Activated CD4-positive, alpha-beta memory T cell treated with anti-CD3 and anti-CD28 coated beads for 36 hours (primary cell): ENCODE measurements at regions not wholly inside any gene's neighbourhood (a gene's known extent, or its start where the extent isn't known, plus 50 kb on each side); places are given as distances from the start of the nearest gene placed in this dataset.

Experiments used
- CTCF ChIA-PET: fragments of 350-600 bp; sonication (Branson Sonifier 250); formaldehyde crosslinking; loops from one replicate; lab custom pipeline; 2021; ENCODE audit warnings: antibody characterized with exemption, inconsistent platforms; lab: Charles Lee
- POLR2A ChIA-PET: fragments of 350-600 bp; sonication (Branson Sonifier 250); formaldehyde crosslinking; loops from one replicate; lab custom pipeline; 2021; ENCODE audit warnings: antibody characterized with exemption; lab: Charles Lee
- DNase-seq: peaks from one replicate; pipeline ENCODE4 v3.0.0-alpha.2; 2020
- H3K27ac Mint-ChIP-seq: one replicate; pipeline ENCODE4 v1.8.0; 2021; ENCODE audit warnings: mixed read lengths
- H3K27me3 Mint-ChIP-seq: one replicate; pipeline ENCODE4 v1.8.0; 2021; ENCODE audit warnings: mixed read lengths
- H3K36me3 Mint-ChIP-seq: one replicate; pipeline ENCODE4 v1.8.0; 2021; ENCODE audit warnings: mixed read lengths
- H3K4me1 Mint-ChIP-seq: one replicate; pipeline ENCODE4 v1.8.0; 2021; ENCODE audit warnings: low read depth, mixed read lengths
- H3K4me3 Mint-ChIP-seq: one replicate; pipeline ENCODE4 v1.8.0; 2021; ENCODE audit warnings: mild to moderate bottlenecking, mixed read lengths
- H3K9me3 Mint-ChIP-seq: one replicate; pipeline ENCODE4 v1.8.0; 2021; ENCODE audit warnings: mixed read lengths
- intact Hi-C: fragments of 100-400 bp; cut with micrococcal nuclease; formaldehyde crosslinking; loops from one replicate; pipeline ENCODE4 v1.15.1; 2023

- H3K36me3 Mint-ChIP-seq: no peaks in the 10 kb centered on the region
- ChIA-PET CTCF (interaction anchor here (1.3 kb wide), 1 partner anchor 124 kb away, joined by 4 read pairs; no protein-coding TSS in a partner anchor), POLR2A (no interaction called here)
- H3K9me3 Mint-ChIP-seq: no peaks in the 10 kb centered on the region
- no peaks in the 10 kb centered on the region for H3K27me3 Mint-ChIP-seq
- no peak overlapping the region for H3K27ac Mint-ChIP-seq
- H3K4me1 Mint-ChIP-seq: no peaks in the 10 kb centered on the region
- H3K4me3 Mint-ChIP-seq: no peak overlapping the region
- intact Hi-C loops: no loop called here
- no peak for DNase-seq
Measured at GRCh38 chr10:124264711-124265390, 153.9 kb downstream of the OAT start.

GRCh38 chr10:124264271-124264670 is 154.5 kb downstream of the OAT start:
- DNase-seq: no peak
- intact Hi-C loops: no loop called here
- Mint-ChIP-seq H3K9me3 (peaks cover 1% of the 10 kb centered on the region), H3K4me1 (no peaks in the 10 kb centered on the region), H3K36me3 (no peaks in the 10 kb centered on the region), H3K27me3 (no peaks in the 10 kb centered on the region), H3K4me3 (no peak overlapping the region), H3K27ac (no peak overlapping the region)
- POLR2A ChIA-PET: no interaction called here
- CTCF ChIA-PET: interaction anchor here (1.3 kb wide), 1 partner anchor 125 kb away, joined by 4 read pairs; no protein-coding TSS in a partner anchor

GRCh38 chr10:124263726-124264125 is 155.0 kb downstream of the OAT start:
- no peak overlapping the region for H3K27ac Mint-ChIP-seq
- H3K4me3 Mint-ChIP-seq: no peak overlapping the region
- intact Hi-C loops: no loop called here
- H3K9me3 Mint-ChIP-seq: peaks cover 5% of the 10 kb centered on the region
- CTCF ChIA-PET: interaction anchor here (1.3 kb wide), 1 partner anchor 125 kb away, joined by 4 read pairs; no protein-coding TSS in a partner anchor
- no peaks in the 10 kb centered on the region for H3K36me3 Mint-ChIP-seq
- no peaks in the 10 kb centered on the region for H3K4me1 Mint-ChIP-seq
- POLR2A ChIA-PET: no interaction called here
- H3K27me3 Mint-ChIP-seq: no peaks in the 10 kb centered on the region
- no peak for DNase-seq

GRCh38 chr10:124262971-124263370 is 155.8 kb downstream of the OAT start:
- CTCF ChIA-PET: no interaction called here
- no peaks in the 10 kb centered on the region for H3K4me1 Mint-ChIP-seq

GRCh38 chr10:124262234-124262865 is 156.4 kb downstream of the OAT start:
- H3K36me3 Mint-ChIP-seq: no peaks in the 10 kb centered on the region
- H3K4me1 Mint-ChIP-seq: no peaks in the 10 kb centered on the region
- intact Hi-C loops: no loop called here
- no peak overlapping the region for H3K4me3 Mint-ChIP-seq
- no peak overlapping the region for H3K27ac Mint-ChIP-seq
- no peaks in the 10 kb centered on the region for H3K27me3 Mint-ChIP-seq
- ChIA-PET CTCF (interaction anchor here (1.1 kb wide), 1 partner anchor 127 kb away, joined by 3 read pairs; no protein-coding TSS in a partner anchor), POLR2A (no interaction called here)
- H3K9me3 Mint-ChIP-seq: peaks cover 5% of the 10 kb centered on the region
- DNase-seq: no peak

More at GRCh38 chr10:124262971-124263370, 155.8 kb downstream of the OAT start:
- POLR2A ChIA-PET: no interaction called here
- no peak for DNase-seq
- H3K4me3 Mint-ChIP-seq: no peak overlapping the region
- no peak overlapping the region for H3K27ac Mint-ChIP-seq
- intact Hi-C loops: no loop called here
- no peaks in the 10 kb centered on the region for H3K36me3 Mint-ChIP-seq
- H3K27me3 Mint-ChIP-seq: no peaks in the 10 kb centered on the region
- H3K9me3 Mint-ChIP-seq: peaks cover 5% of the 10 kb centered on the region

- no peaks in the 10 kb centered on the region for H3K27me3 Mint-ChIP-seq
- no peaks in the 10 kb centered on the region for H3K4me1 Mint-ChIP-seq
- POLR2A ChIA-PET: no interaction called here
- intact Hi-C loops: no loop called here
- CTCF ChIA-PET: interaction anchor here (1.2 to 2.6 kb wide), 2 partner anchors 130 to 265 kb away, joined by 4 to 19 read pairs; no protein-coding TSS in a partner anchor
- H3K36me3 Mint-ChIP-seq: no peaks in the 10 kb centered on the region
- H3K4me3 Mint-ChIP-seq: no peak overlapping the region
- no peak overlapping the region for H3K27ac Mint-ChIP-seq
- H3K9me3 Mint-ChIP-seq: peaks cover 5% of the 10 kb centered on the region
- peak; percentile 23 for DNase-seq
Measured at GRCh38 chr10:124259139-124259825, 159.4 kb downstream of the OAT start.

GRCh38 chr10:124257781-124258180 is 160.9 kb downstream of the OAT start:
- intact Hi-C loops: no loop called here
- Mint-ChIP-seq H3K4me1 (no peaks in the 10 kb centered on the region), H3K9me3 (peaks cover 5% of the 10 kb centered on the region), H3K27me3 (no peaks in the 10 kb centered on the region), H3K4me3 (no peak overlapping the region), H3K27ac (no peak overlapping the region), H3K36me3 (no peaks in the 10 kb centered on the region)
- ChIA-PET POLR2A (no interaction called here), CTCF (interaction anchor here (2.6 kb wide), 1 partner anchor 132 kb away, joined by 19 read pairs; no protein-coding TSS in a partner anchor)
- DNase-seq: no peak

- ChIA-PET CTCF (no interaction called here), POLR2A (no interaction called here)
- Mint-ChIP-seq H3K4me1 (no peaks in the 10 kb centered on the region), H3K4me3 (no peak overlapping the region), H3K27me3 (no peaks in the 10 kb centered on the region), H3K36me3 (no peaks in the 10 kb centered on the region), H3K27ac (no peak overlapping the region), H3K9me3 (peaks cover 5% of the 10 kb centered on the region)
- no peak for DNase-seq
- intact Hi-C loops: no loop called here
Measured at GRCh38 chr10:124256151-124256550, 162.6 kb downstream of the OAT start.

GRCh38 chr10:124255556-124255955 is 162.2 kb upstream of the CHST15 start:
- ChIA-PET POLR2A (no interaction called here), CTCF (no interaction called here)
- DNase-seq: no peak
- peaks cover under 1% of the 10 kb centered on the region for H3K27me3 Mint-ChIP-seq
- no peaks in the 10 kb centered on the region for H3K36me3 Mint-ChIP-seq
- no peak overlapping the region for H3K27ac Mint-ChIP-seq
- no peaks in the 10 kb centered on the region for H3K4me1 Mint-ChIP-seq
- peaks cover 5% of the 10 kb centered on the region for H3K9me3 Mint-ChIP-seq
- H3K4me3 Mint-ChIP-seq: no peak overlapping the region
- intact Hi-C loops: no loop called here

- DNase-seq: no peak
- Mint-ChIP-seq H3K27me3 (peaks cover 2% of the 10 kb centered on the region), H3K4me1 (no peaks in the 10 kb centered on the region), H3K27ac (no peak overlapping the region), H3K9me3 (peaks cover 5% of the 10 kb centered on the region), H3K36me3 (no peaks in the 10 kb centered on the region), H3K4me3 (no peak overlapping the region)
- ChIA-PET POLR2A (no interaction called here), CTCF (no interaction called here)
- intact Hi-C loops: no loop called here
Measured at GRCh38 chr10:124254490-124254889, 161.1 kb upstream of the CHST15 start.

- CTCF ChIA-PET: interaction anchor here (2.6 kb wide), 1 partner anchor 259 kb away, joined by 8 read pairs; no protein-coding TSS in a partner anchor
- POLR2A ChIA-PET: interaction anchor here (0.7 kb wide), 1 partner anchor 26 kb away, joined by 3 read pairs; no protein-coding TSS in a partner anchor
- H3K4me1 Mint-ChIP-seq: no peaks in the 10 kb centered on the region
- no peak for DNase-seq
- no peaks in the 10 kb centered on the region for H3K9me3 Mint-ChIP-seq
- H3K36me3 Mint-ChIP-seq: no peaks in the 10 kb centered on the region
- H3K27ac Mint-ChIP-seq: no peak overlapping the region
- intact Hi-C loops: no loop called here
- peaks cover 2% of the 10 kb centered on the region for H3K27me3 Mint-ChIP-seq
- no peak overlapping the region for H3K4me3 Mint-ChIP-seq
Measured at GRCh38 chr10:124253006-124253405, 159.6 kb upstream of the CHST15 start.

GRCh38 chr10:124252097-124252715 is 158.8 kb upstream of the CHST15 start:
- DNase-seq: no peak
- Mint-ChIP-seq H3K36me3 (no peaks in the 10 kb centered on the region), H3K4me3 (no peak overlapping the region), H3K27ac (no peak overlapping the region), H3K9me3 (no peaks in the 10 kb centered on the region), H3K27me3 (peaks cover 2% of the 10 kb centered on the region), H3K4me1 (no peaks in the 10 kb centered on the region)
- intact Hi-C loops: no loop called here
- ChIA-PET POLR2A (no interaction called here), CTCF (interaction anchor here (1.3 to 2.6 kb wide), 3 partner anchors 137 to 258 kb away, joined by 5 to 8 read pairs (median 6); no protein-coding TSS in a partner anchor)
